AG10803 (cell line): ENCODE measurements at regions not wholly inside any gene's neighbourhood (a gene's known extent, or its start where the extent isn't known, plus 50 kb on each side); places are given as distances from the start of the nearest gene placed in this dataset.
"Not testable (repeated sequence)": the region's sequence is repeated elsewhere in the genome, so short reads cannot be mapped to it uniquely, and the experiment has no call there.

Source experiments
- DNase-seq: peaks from one replicate; pipeline ENCODE4 v3.0.0; 2010; ENCODE audit warnings: low read depth
- H3K4me3 ChIP-seq: 2 replicates; pipeline ENCODE4 v1.5.1; 2011; ENCODE audit warnings: mild to moderate bottlenecking, low read length, control low read depth
- TF ChIP-seq, protein P1 (sequence below): conservative IDR thresholded peaks from 2 replicates; pipeline ENCODE4 v1.5.1; 2011; ENCODE audit warnings: mild to moderate bottlenecking, low read length, control low read depth, inconsistent platforms

GRCh38 chr5:112576298-112576925, 157.3 kb upstream of the EPB41L4A start:
- H3K4me3 ChIP-seq: no peak overlapping the region
- peak; percentile 2 for DNase-seq
- TF ChIP-seq, protein P1, sequence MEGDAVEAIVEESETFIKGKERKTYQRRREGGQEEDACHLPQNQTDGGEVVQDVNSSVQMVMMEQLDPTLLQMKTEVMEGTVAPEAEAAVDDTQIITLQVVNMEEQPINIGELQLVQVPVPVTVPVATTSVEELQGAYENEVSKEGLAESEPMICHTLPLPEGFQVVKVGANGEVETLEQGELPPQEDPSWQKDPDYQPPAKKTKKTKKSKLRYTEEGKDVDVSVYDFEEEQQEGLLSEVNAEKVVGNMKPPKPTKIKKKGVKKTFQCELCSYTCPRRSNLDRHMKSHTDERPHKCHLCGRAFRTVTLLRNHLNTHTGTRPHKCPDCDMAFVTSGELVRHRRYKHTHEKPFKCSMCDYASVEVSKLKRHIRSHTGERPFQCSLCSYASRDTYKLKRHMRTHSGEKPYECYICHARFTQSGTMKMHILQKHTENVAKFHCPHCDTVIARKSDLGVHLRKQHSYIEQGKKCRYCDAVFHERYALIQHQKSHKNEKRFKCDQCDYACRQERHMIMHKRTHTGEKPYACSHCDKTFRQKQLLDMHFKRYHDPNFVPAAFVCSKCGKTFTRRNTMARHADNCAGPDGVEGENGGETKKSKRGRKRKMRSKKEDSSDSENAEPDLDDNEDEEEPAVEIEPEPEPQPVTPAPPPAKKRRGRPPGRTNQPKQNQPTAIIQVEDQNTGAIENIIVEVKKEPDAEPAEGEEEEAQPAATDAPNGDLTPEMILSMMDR: no peak

DNA sequence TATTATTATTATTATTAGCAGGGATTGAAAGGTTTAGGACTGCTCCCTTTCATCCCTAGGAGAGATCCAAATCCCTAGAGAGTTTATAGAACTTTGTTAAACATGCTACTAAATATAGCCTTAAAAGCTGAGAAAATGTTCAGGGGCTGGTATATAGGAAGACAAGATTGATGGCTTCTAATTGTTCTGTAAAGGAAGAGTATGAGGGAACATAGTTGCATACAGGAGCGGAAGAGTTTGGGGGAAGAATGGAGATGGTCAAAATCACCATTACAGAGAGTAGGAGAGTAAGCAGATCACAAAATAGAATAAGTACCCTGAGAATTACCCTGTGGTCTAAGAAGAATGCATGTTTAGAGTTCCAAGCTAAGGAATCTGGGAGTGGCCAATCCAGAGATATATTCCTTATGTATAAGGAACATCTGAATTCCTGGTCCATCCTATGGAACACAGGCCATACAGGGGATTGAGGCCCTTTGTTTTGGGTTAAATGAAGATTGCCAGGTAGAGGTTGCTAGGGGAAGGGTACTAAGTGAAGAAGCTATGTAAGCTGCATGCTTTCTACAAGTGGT, 158.0 kb upstream of the APC start:
- TF ChIP-seq, protein P1: no peak

GRCh38 chr5:112581811-112582320, 155.8 kb upstream of the APC start:
- H3K4me3 ChIP-seq: no peak overlapping the region
- no peak for DNase-seq
- TF ChIP-seq, protein P1: no peak

More for the DNA sequence above, 158.0 kb upstream of the APC start:
- DNase-seq: peak; percentile 6
- H3K4me3 ChIP-seq: no peak overlapping the region

DNA sequence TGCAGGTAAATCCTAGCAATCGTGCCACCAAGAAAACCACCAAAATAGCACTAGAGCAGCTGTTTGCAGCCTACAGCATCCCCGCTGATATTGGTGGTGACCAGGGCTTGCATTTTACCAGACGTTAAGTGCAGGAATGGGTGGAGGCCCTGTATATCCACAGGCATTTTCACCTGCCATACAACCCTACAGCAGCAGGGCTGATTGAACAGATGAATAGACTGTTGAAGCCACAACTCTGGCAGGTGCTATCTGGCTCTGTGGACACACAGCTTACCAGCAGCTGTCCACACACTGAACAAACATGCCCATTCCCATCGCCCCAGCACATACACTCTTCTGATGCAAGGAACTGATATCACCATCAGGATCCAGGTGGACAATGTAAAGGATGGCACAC, 154.5 kb upstream of the APC start:
- no peak overlapping the region for H3K4me3 ChIP-seq
- TF ChIP-seq, protein P1: no peak
- no peak for DNase-seq

- TF ChIP-seq, protein P1: no peak
- DNase-seq: no peak
- no peak overlapping the region for H3K4me3 ChIP-seq
Measured at GRCh38 chr5:112584781-112585180, 152.9 kb upstream of the APC start.

- DNase-seq: no peak
- TF ChIP-seq, protein P1: no peak
- no peak overlapping the region for H3K4me3 ChIP-seq
Measured at GRCh38 chr5:112586596-112587062, 151.1 kb upstream of the APC start.

DNA sequence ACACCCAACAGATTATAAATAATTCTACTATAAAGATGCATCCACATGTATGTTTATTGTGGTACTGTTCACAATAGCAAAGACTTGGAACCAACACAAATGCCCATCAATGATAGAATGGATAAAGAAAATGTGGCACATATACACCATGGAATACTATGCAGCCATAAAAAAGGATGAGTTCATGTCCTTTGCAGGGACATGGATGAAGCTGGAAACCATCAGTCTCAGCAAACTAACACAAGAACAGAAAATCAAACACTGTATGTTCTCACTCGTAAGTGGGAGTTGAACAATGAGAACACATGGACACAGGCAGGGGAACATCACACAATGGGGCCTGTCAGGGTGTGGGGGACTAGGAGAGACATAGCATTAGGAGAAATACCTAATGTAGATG, 146.8 kb upstream of the APC start:
- not testable (repeated sequence) for H3K4me3 ChIP-seq, DNase-seq
